SK-N-SH treated with all-trans-retinoic acid at 6 μM for 48 hours (cell line): ENCODE measurements at regions not wholly inside any gene's neighbourhood (a gene's known extent, or its start where the extent isn't known, plus 50 kb on each side); places are given as distances from the start of the nearest gene placed in this dataset.

ENCODE experiments used
- ATAC-seq: fragments of 200-7000 bp; cut with Tn5 transposase; 3 replicates; pipeline ENCODE4 v1.9.1; 2020; ENCODE audit warnings: mild to moderate bottlenecking, moderate library complexity
- ARNTL ChIP-seq: fragments of 450-650 bp; formaldehyde crosslinking; IDR thresholded peaks from 2 replicates; pipeline ENCODE4 v1.5.0; 2020; ENCODE audit warnings: low read depth, mild to moderate bottlenecking, moderate library complexity, borderline replicate concordance
- BACH2 ChIP-seq: fragments of 250-450 bp; sonication (Bioruptor Pico); IDR thresholded peaks from 2 replicates; pipeline ENCODE4 v1.9.0; 2021; ENCODE audit warnings: mild to moderate bottlenecking, borderline replicate concordance
- CSDC2 ChIP-seq: fragments of 250-450 bp; sonication (Bioruptor Pico); IDR thresholded peaks from 2 replicates; pipeline ENCODE4 v1.5.0; 2020; ENCODE audit warnings: mild to moderate bottlenecking, moderate library complexity
- CSRNP3 ChIP-seq: fragments of 250-450 bp; sonication (Bioruptor Pico); IDR thresholded peaks from 2 replicates; pipeline ENCODE4 v1.5.1; 2021; ENCODE audit warnings: mild to moderate bottlenecking, moderate library complexity
- ESRRG ChIP-seq: fragments of 250-450 bp; sonication (Bioruptor Pico); IDR thresholded peaks from 2 replicates; pipeline ENCODE4 v1.6.1; 2021; ENCODE audit warnings: mild to moderate bottlenecking
- GLIS3 ChIP-seq: fragments of 250-450 bp; sonication (Bioruptor Pico); IDR thresholded peaks from 2 replicates; pipeline ENCODE4 v1.5.0; 2020; ENCODE audit warnings: mild to moderate bottlenecking, moderate library complexity
- ISL1 ChIP-seq: fragments of 250-450 bp; sonication (Bioruptor Pico); IDR thresholded peaks from 2 replicates; pipeline ENCODE4 v2.1.2; 2022; ENCODE audit warnings: mild to moderate bottlenecking, moderate library complexity
- OSR1 ChIP-seq: fragments of 250-450 bp; sonication (Bioruptor Pico); IDR thresholded peaks from 2 replicates; pipeline ENCODE4 v1.8.0; 2022; ENCODE audit warnings: moderate library complexity, mild to moderate bottlenecking, inconsistent platforms
- PATZ1 ChIP-seq: fragments of 250-450 bp; sonication (Bioruptor Pico); IDR thresholded peaks from 2 replicates; pipeline ENCODE4 v1.8.0; 2020; ENCODE audit warnings: mild to moderate bottlenecking, moderate library complexity, borderline replicate concordance
- POU6F1 ChIP-seq: fragments of 250-450 bp; sonication (Bioruptor Pico); IDR thresholded peaks from 2 replicates; pipeline ENCODE4 v1.8.0; 2021; ENCODE audit warnings: low read depth, mild to moderate bottlenecking, moderate library complexity, borderline replicate concordance
- PPARA ChIP-seq: fragments of 250-450 bp; sonication (Bioruptor Pico); IDR thresholded peaks from 2 replicates; pipeline ENCODE4 v1.5.0; 2020; ENCODE audit warnings: mild to moderate bottlenecking, borderline replicate concordance
- RARB ChIP-seq: fragments of 250-450 bp; sonication (Bioruptor Pico); IDR thresholded peaks from 2 replicates; pipeline ENCODE4 v1.8.0; 2021; ENCODE audit warnings: mild to moderate bottlenecking, moderate library complexity
- SNAI2 ChIP-seq: fragments of 250-450 bp; sonication (Bioruptor Pico); IDR thresholded peaks from 2 replicates; pipeline ENCODE4 v1.5.0; 2020; ENCODE audit warnings: mild to moderate bottlenecking, moderate library complexity
- TCF4 ChIP-seq: fragments of 250-450 bp; sonication (Bioruptor Pico); IDR thresholded peaks from 2 replicates; pipeline ENCODE4 v1.8.0; 2021; ENCODE audit warnings: mild to moderate bottlenecking, moderate library complexity, borderline replicate concordance
- TOX ChIP-seq: fragments of 250-450 bp; sonication (Bioruptor Pico); IDR thresholded peaks from 2 replicates; pipeline ENCODE4 v1.8.0; 2021; ENCODE audit warnings: mild to moderate bottlenecking, moderate library complexity, borderline replicate concordance
- ZFP3 ChIP-seq: fragments of 250-450 bp; sonication (Bioruptor Pico); IDR thresholded peaks from 2 replicates; pipeline ENCODE4 v1.5.0; 2020; ENCODE audit warnings: mild to moderate bottlenecking, moderate library complexity
- ZFP30 ChIP-seq: fragments of 450-650 bp; formaldehyde crosslinking; IDR thresholded peaks from 2 replicates; pipeline ENCODE4 v1.5.0; 2022; ENCODE audit warnings: mild to moderate bottlenecking, moderate library complexity
- ZNF565 ChIP-seq: fragments of 450-650 bp; formaldehyde crosslinking; conservative IDR thresholded peaks from 2 replicates; pipeline ENCODE4 v1.5.0; 2020; ENCODE audit warnings: low read depth, mild to moderate bottlenecking, moderate library complexity
- ZNF70 ChIP-seq: fragments of 450-650 bp; formaldehyde crosslinking; IDR thresholded peaks from 2 replicates; pipeline ENCODE4 v1.5.0; 2020; ENCODE audit warnings: mild to moderate bottlenecking, moderate library complexity
- ZNF8 ChIP-seq: fragments of 450-650 bp; formaldehyde crosslinking; IDR thresholded peaks from 2 replicates; pipeline ENCODE4 v1.5.0; 2020; ENCODE audit warnings: mild to moderate bottlenecking, moderate library complexity
- TF ChIP-seq, protein P1 (sequence below): fragments of 250-450 bp; sonication (Bioruptor Pico); IDR thresholded peaks from 2 replicates; pipeline ENCODE4 v1.5.1; 2020; ENCODE audit warnings: low read depth, mild to moderate bottlenecking, moderate library complexity
- TF ChIP-seq, protein P2 (sequence below): fragments of 250-450 bp; sonication (Bioruptor Pico); IDR thresholded peaks from 2 replicates; pipeline ENCODE4 v1.5.0; 2020; ENCODE audit warnings: mild to moderate bottlenecking, moderate library complexity

GRCh38 chr6:80605165-80605989 is 498.9 kb downstream of the BCKDHB start:
- TF ChIP-seq CSDC2 (CRISPR knock-in tag): no peak
- TF ChIP-seq TOX (CRISPR knock-in tag): no peak
- no peak for TF ChIP-seq PATZ1
- TF ChIP-seq BACH2: no peak
- no peak for TF ChIP-seq OSR1 (CRISPR knock-in tag)
- TF ChIP-seq ZNF565 (CRISPR knock-in tag): no peak
- TF ChIP-seq, protein P1, sequence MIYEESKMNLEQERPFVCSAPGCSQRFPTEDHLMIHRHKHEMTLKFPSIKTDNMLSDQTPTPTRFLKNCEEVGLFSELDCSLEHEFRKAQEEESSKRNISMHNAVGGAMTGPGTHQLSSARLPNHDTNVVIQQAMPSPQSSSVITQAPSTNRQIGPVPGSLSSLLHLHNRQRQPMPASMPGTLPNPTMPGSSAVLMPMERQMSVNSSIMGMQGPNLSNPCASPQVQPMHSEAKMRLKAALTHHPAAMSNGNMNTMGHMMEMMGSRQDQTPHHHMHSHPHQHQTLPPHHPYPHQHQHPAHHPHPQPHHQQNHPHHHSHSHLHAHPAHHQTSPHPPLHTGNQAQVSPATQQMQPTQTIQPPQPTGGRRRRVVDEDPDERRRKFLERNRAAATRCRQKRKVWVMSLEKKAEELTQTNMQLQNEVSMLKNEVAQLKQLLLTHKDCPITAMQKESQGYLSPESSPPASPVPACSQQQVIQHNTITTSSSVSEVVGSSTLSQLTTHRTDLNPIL (CRISPR knock-in tag): no peak
- no peak for TF ChIP-seq ESRRG (CRISPR knock-in tag)
- no peak for TF ChIP-seq TCF4 (CRISPR knock-in tag)
- TF ChIP-seq ARNTL (CRISPR knock-in tag): no peak
- TF ChIP-seq PPARA (CRISPR knock-in tag): no peak
- no peak for TF ChIP-seq ZFP3 (CRISPR knock-in tag)
- TF ChIP-seq SNAI2 (CRISPR knock-in tag): no peak
- no peak for TF ChIP-seq RARB (CRISPR knock-in tag)
- no peak for TF ChIP-seq ISL1 (CRISPR knock-in tag)
- 0 out of 3 replicates have a peak, but pooled peaks have one; percentile 33 for ATAC-seq

GRCh38 chr6:80603679-80604078 is 497.2 kb downstream of the BCKDHB start:
- no peak for ATAC-seq
- TF ChIP-seq SNAI2 (CRISPR knock-in tag) (no peak), ZNF565 (CRISPR knock-in tag) (no peak), OSR1 (CRISPR knock-in tag) (no peak), CSDC2 (CRISPR knock-in tag) (no peak), ZNF70 (no peak), ZFP30 (CRISPR knock-in tag) (no peak)
- TF ChIP-seq, protein P2, sequence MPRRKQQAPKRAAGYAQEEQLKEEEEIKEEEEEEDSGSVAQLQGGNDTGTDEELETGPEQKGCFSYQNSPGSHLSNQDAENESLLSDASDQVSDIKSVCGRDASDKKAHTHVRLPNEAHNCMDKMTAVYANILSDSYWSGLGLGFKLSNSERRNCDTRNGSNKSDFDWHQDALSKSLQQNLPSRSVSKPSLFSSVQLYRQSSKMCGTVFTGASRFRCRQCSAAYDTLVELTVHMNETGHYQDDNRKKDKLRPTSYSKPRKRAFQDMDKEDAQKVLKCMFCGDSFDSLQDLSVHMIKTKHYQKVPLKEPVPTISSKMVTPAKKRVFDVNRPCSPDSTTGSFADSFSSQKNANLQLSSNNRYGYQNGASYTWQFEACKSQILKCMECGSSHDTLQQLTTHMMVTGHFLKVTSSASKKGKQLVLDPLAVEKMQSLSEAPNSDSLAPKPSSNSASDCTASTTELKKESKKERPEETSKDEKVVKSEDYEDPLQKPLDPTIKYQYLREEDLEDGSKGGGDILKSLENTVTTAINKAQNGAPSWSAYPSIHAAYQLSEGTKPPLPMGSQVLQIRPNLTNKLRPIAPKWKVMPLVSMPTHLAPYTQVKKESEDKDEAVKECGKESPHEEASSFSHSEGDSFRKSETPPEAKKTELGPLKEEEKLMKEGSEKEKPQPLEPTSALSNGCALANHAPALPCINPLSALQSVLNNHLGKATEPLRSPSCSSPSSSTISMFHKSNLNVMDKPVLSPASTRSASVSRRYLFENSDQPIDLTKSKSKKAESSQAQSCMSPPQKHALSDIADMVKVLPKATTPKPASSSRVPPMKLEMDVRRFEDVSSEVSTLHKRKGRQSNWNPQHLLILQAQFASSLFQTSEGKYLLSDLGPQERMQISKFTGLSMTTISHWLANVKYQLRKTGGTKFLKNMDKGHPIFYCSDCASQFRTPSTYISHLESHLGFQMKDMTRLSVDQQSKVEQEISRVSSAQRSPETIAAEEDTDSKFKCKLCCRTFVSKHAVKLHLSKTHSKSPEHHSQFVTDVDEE (CRISPR knock-in tag): no peak

GRCh38 chr6:80594461-80594860 is 488.0 kb downstream of the BCKDHB start:
- TF ChIP-seq, protein P2 (CRISPR knock-in tag): no peak
- no peak for TF ChIP-seq RARB (CRISPR knock-in tag)
- TF ChIP-seq ZFP3 (CRISPR knock-in tag): no peak
- no peak for TF ChIP-seq OSR1 (CRISPR knock-in tag)
- no peak for TF ChIP-seq POU6F1 (CRISPR knock-in tag)
- TF ChIP-seq, protein P1 (CRISPR knock-in tag): no peak
- no peak for TF ChIP-seq ZNF70
- TF ChIP-seq TCF4 (CRISPR knock-in tag): no peak
- no peak for TF ChIP-seq CSRNP3 (CRISPR knock-in tag)
- no peak for TF ChIP-seq ISL1 (CRISPR knock-in tag)
- TF ChIP-seq ZNF8 (CRISPR knock-in tag): no peak
- TF ChIP-seq SNAI2 (CRISPR knock-in tag): no peak
- no peak for TF ChIP-seq ESRRG (CRISPR knock-in tag)
- TF ChIP-seq PPARA (CRISPR knock-in tag): no peak
- no peak for TF ChIP-seq TOX (CRISPR knock-in tag)
- TF ChIP-seq GLIS3 (CRISPR knock-in tag): no peak

More at GRCh38 chr6:80594461-80594860, 488.0 kb downstream of the BCKDHB start:
- 0 out of 3 replicates have a peak, but pooled peaks have one; percentile 27 for ATAC-seq
